GM23248 (cell line): ENCODE measurements at regions not wholly inside any gene's neighbourhood (a gene's known extent, or its start where the extent isn't known, plus 50 kb on each side); places are given as distances from the start of the nearest gene placed in this dataset.

Experiments
- EZH2 ChIP-seq: fragments of 200-600 bp; sonication (generic); IDR thresholded peaks from 2 replicates; pipeline ENCODE4 v1.6.1; 2018; ENCODE audit warnings: antibody characterized with exemption, mild to moderate bottlenecking; ENCODE audit not compliant: insufficient read depth, poor library complexity, severe bottlenecking
- EZH2phosphoT487 ChIP-seq: fragments of 200-600 bp; sonication (generic); IDR thresholded peaks from 2 replicates; pipeline ENCODE4 v1.6.1; 2018; ENCODE audit warnings: antibody characterized with exemption, moderate library complexity, mild to moderate bottlenecking, low read depth; ENCODE audit not compliant: insufficient read depth

DNA sequence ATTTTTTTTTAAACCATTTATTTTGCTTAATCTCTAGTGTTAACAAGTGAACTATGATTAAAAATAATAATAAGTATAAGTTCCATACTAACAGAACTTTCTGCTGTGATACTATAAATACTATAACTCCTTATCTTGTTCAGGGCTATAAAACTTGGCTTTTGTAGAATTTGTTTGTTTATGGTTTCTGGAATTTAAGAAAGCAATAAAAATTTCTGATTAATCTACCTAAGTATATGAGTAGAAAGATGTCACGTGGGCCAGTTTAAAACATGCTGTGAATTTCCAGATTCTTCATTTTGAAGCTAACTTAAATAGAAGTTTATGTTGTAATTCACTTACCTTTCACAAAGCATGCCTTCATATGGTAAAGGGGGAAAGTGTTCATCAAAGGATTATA is 1236.3 kb upstream of the ACVR2A start:
- TF ChIP-seq EZH2phosphoT487, result no peak
- no peak for TF ChIP-seq EZH2
